B cell (primary cell): ENCODE measurements at regions not wholly inside any gene's neighbourhood (a gene's known extent, or its start where the extent isn't known, plus 50 kb on each side); places are given as distances from the start of the nearest gene placed in this dataset.

Experiments
- ATAC-seq: fragments of 200-7000 bp; cut with Tn5 transposase; one replicate; pipeline ENCODE4 v1.10.0; 2021; ENCODE audit warnings: low read depth, mild to moderate bottlenecking, moderate number of reproducible peaks, moderate library complexity
- CTCF ChIA-PET: fragments of 350-600 bp; sonication (Branson Sonifier 250); formaldehyde crosslinking; loops from one replicate; lab custom pipeline; 2021; ENCODE audit warnings: antibody characterized with exemption, inconsistent platforms; lab: Charles Lee
- POLR2A ChIA-PET: fragments of 350-600 bp; sonication (Branson Sonifier 250); formaldehyde crosslinking; loops from one replicate; lab custom pipeline; 2021; ENCODE audit warnings: antibody characterized with exemption; lab: Charles Lee
- DNase-seq: peaks from one replicate; pipeline ENCODE4 v3.0.0; 2013
- H2AFZ ChIP-seq: 2 replicates; pipeline ENCODE4 v1.6.1; 2012; ENCODE audit warnings: mild to moderate bottlenecking, low read depth, low read length; ENCODE audit not compliant: insufficient read depth, poor library complexity, severe bottlenecking
- H3K27ac ChIP-seq, 2 donors: 1 replicate in 1 of 2; 2 replicates in 1 of 2; pipeline ENCODE4 v1.5.1; 2012 to 2013; ENCODE audit warnings: low read length in 2 of 2, mild to moderate bottlenecking in 2 of 2, moderate library complexity in 1 of 2
- H3K27me3 ChIP-seq, 4 experiments: fragments of 200-600 bp in 1 of 4; sonication (generic) in 1 of 4; replicated peaks in 1 of 4; 1 replicate in 2 of 4; 2 replicates in 2 of 4; pipeline versions ENCODE4 v1.6.1 to v1.7.0; 2013 to 2016; ENCODE audit warnings: low read length in 3 of 4, mild to moderate bottlenecking in 2 of 4, mixed read lengths in 1 of 4, moderate library complexity in 1 of 4; ENCODE audit not compliant: insufficient read depth in 4 of 4, control insufficient read depth in 3 of 4; ENCODE audit errors: control extremely low read depth in 1 of 4
- H3K36me3 ChIP-seq, 2 experiments: replicated peaks in 1 of 2; 1 replicate in 1 of 2; 2 replicates in 1 of 2; pipeline versions ENCODE4 v1.6.1 to v1.7.1; 2013; ENCODE audit warnings: low read length in 1 of 2; ENCODE audit not compliant: insufficient read depth in 2 of 2, control insufficient read depth in 1 of 2; ENCODE audit errors: control extremely low read depth in 1 of 2, extremely low read depth in 1 of 2
- H3K4me1 ChIP-seq, 2 donors: fragments of 200-600 bp in 1 of 2; sonication (generic) in 1 of 2; 1 replicate in 1 of 2; 2 replicates in 1 of 2; pipeline versions ENCODE4 v1.5.1 to v1.6.1; 2013 to 2017; ENCODE audit warnings: low read length in 2 of 2; ENCODE audit not compliant: control insufficient read depth in 2 of 2, insufficient read depth in 2 of 2
- H3K4me2 ChIP-seq: replicated peaks from 2 replicates; pipeline ENCODE3; 2012; ENCODE audit warnings: mild to moderate bottlenecking, low read depth, low read length; ENCODE audit not compliant: poor library complexity, severe bottlenecking
- H3K4me3 ChIP-seq, 5 experiments: fragments of 200-600 bp in 1 of 5; sonication (generic) in 1 of 5; 1 replicate in 3 of 5; 2 replicates in 2 of 5; pipeline versions ENCODE4 v1.5.1 to v1.7.0; 2011 to 2016; ENCODE audit warnings: low read length in 4 of 5, mild to moderate bottlenecking in 4 of 5, low read depth in 2 of 5, control low read depth in 1 of 5, moderate library complexity in 1 of 5; ENCODE audit not compliant: insufficient read depth in 1 of 5; ENCODE audit errors: control extremely low read depth in 1 of 5, extremely low read depth in 1 of 5
- H3K79me2 ChIP-seq: fragments of 200-600 bp; sonication (generic); one replicate; pipeline ENCODE4 v1.6.0; 2016; ENCODE audit warnings: low read length; ENCODE audit not compliant: control insufficient read depth, insufficient read depth
- H3K9ac ChIP-seq: fragments of 200-600 bp; sonication (generic); 2 replicates; pipeline ENCODE4 v1.6.1; 2017; ENCODE audit warnings: mild to moderate bottlenecking, low read length, moderate library complexity
- H3K9me3 ChIP-seq, 3 donors: one replicate each; pipeline versions ENCODE4 v1.6.1 to v1.7.1; 2013; ENCODE audit warnings: low read length in 2 of 3; ENCODE audit not compliant: control insufficient read depth in 2 of 3, insufficient read depth in 1 of 3; ENCODE audit errors: control extremely low read depth in 1 of 3
- H4K20me1 ChIP-seq: 2 replicates; pipeline ENCODE4 v1.6.0; 2012; ENCODE audit warnings: mild to moderate bottlenecking, low read length; ENCODE audit not compliant: insufficient read depth, control insufficient read depth, poor library complexity, severe bottlenecking
- H3K27ac Mint-ChIP-seq: one replicate; pipeline ENCODE4 v1.8.0; 2021; ENCODE audit warnings: mixed read lengths
- H3K27me3 Mint-ChIP-seq: one replicate; pipeline ENCODE4 v1.8.0; 2021; ENCODE audit warnings: mixed read lengths
- H3K4me1 Mint-ChIP-seq: one replicate; pipeline ENCODE4 v1.8.0; 2021; ENCODE audit warnings: mixed read lengths
- H3K4me3 Mint-ChIP-seq: one replicate; pipeline ENCODE4 v1.8.0; 2021; ENCODE audit warnings: mixed read lengths
- H3K9me3 Mint-ChIP-seq: one replicate; pipeline ENCODE4 v1.8.0; 2022; ENCODE audit warnings: mixed read lengths; ENCODE audit not compliant: insufficient read depth
- EZH2 ChIP-seq: IDR thresholded peaks from 2 replicates; pipeline ENCODE4 v1.6.1; 2012; ENCODE audit warnings: borderline replicate concordance, low read depth, mild to moderate bottlenecking, moderate library complexity, low read length; ENCODE audit not compliant: insufficient read depth, poor library complexity, severe bottlenecking
- WGBS: methylation state at CpG from one replicate; pipeline ENCODE4 v1.1.5; 2013; ENCODE audit warnings: missing lambda C conversion rate; ENCODE audit not compliant: insufficient coverage; 5-methylcytosine and 5-hydroxymethylcytosine counted together
- intact Hi-C: fragments of 100-400 bp; cut with micrococcal nuclease; formaldehyde crosslinking; loops from one replicate; pipeline ENCODE4 v1.10.0; 2022
- TF ChIP-seq, protein P1 (sequence below): fragments of 200-600 bp; IDR thresholded peaks from one replicate; pipeline ENCODE4 v1.8.0; 2022; ENCODE audit warnings: antibody characterized with exemption, mild to moderate bottlenecking

DNA sequence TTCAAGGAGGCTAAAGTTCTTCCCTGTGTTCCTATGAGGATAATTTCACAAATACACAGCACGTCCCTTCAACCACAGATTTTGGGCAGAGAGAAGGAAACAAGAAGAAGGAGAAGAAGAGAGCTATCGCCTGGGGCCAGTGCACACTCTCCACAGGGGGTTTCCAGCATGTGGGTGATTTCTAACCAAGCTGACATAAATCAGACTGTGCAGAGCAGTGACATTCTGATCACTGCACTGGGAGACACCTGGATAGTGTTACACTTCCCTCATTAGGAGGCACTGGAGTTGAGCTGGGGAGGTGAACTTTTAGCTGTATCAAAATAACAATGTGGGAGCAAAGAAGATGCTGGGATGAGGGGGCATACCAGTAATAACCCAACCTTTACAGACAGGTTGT lies 71.8 kb upstream of the CENPW start:
- Histone ChIP-seq H3K4me3 (no peak overlapping the region), H3K9ac (no peak overlapping the region), H2AFZ (no peak overlapping the region), H4K20me1 (no peaks in the 10 kb centered on the region), H3K9me3 (no peaks in the 10 kb centered on the region), H3K4me1 (no peaks in the 10 kb centered on the region), H3K27ac (no peak overlapping the region), H3K79me2 (no peaks in the 10 kb centered on the region), H3K27me3 (no peaks in the 10 kb centered on the region), H3K4me2 (no peak overlapping the region), H3K36me3 (no peaks in the 10 kb centered on the region)
- intact Hi-C loops, result no loop called here
- no peak for DNase-seq
- TF ChIP-seq, protein P1, sequence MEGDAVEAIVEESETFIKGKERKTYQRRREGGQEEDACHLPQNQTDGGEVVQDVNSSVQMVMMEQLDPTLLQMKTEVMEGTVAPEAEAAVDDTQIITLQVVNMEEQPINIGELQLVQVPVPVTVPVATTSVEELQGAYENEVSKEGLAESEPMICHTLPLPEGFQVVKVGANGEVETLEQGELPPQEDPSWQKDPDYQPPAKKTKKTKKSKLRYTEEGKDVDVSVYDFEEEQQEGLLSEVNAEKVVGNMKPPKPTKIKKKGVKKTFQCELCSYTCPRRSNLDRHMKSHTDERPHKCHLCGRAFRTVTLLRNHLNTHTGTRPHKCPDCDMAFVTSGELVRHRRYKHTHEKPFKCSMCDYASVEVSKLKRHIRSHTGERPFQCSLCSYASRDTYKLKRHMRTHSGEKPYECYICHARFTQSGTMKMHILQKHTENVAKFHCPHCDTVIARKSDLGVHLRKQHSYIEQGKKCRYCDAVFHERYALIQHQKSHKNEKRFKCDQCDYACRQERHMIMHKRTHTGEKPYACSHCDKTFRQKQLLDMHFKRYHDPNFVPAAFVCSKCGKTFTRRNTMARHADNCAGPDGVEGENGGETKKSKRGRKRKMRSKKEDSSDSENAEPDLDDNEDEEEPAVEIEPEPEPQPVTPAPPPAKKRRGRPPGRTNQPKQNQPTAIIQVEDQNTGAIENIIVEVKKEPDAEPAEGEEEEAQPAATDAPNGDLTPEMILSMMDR, result no peak
- H3K4me1 Mint-ChIP-seq, result no peaks in the 10 kb centered on the region
- no peaks in the 10 kb centered on the region for H3K9me3 Mint-ChIP-seq
- ChIA-PET POLR2A (no interaction called here), CTCF (no interaction called here)
- no peak overlapping the region for H3K27ac Mint-ChIP-seq
- no peaks in the 10 kb centered on the region for H3K27me3 Mint-ChIP-seq
- H3K4me3 Mint-ChIP-seq, result no peak overlapping the region
- no peak for ATAC-seq
- WGBS, result 43% methylated on average over 1 of the region's 2 CpGs

DNA sequence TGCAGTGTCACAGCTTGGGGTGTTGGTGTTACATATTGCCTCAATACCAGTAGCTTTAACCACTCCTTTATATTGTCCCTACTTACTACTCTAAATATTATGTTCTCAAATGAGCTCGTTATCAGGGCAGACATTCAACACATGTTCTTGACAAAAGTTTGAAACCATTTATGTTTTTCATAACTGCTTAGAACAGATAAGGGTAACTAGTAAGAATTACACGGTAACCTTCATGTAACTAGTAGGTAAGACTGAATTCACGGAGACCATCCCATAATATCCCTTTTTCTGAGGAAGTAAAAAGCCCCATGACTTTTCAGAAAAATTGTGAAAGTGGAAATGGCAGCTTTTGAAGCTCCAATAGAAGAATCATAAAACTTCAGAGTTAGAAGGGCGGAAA lies 59.6 kb upstream of the CENPW start:
- intact Hi-C loops, result no loop called here
- no peak for TF ChIP-seq EZH2
- TF ChIP-seq, protein P1, result no peak
- no peak for ATAC-seq
- no peak overlapping the region for H3K4me3 Mint-ChIP-seq
- Histone ChIP-seq H3K4me1 (no peaks in the 10 kb centered on the region), H2AFZ (no peak overlapping the region), H3K4me2 (no peak overlapping the region), H4K20me1 (no peaks in the 10 kb centered on the region), H3K27ac (no peak overlapping the region), H3K4me3 (no peak overlapping the region), H3K79me2 (no peaks in the 10 kb centered on the region), H3K9ac (no peak overlapping the region), H3K9me3 (no peaks in the 10 kb centered on the region), H3K27me3 (no peaks in the 10 kb centered on the region), H3K36me3 (no peaks in the 10 kb centered on the region)
- H3K27me3 Mint-ChIP-seq, result no peaks in the 10 kb centered on the region
- no peak for DNase-seq
- WGBS, result no CpG with 5 or more reads among the region's 4 CpGs
- no peaks in the 10 kb centered on the region for H3K9me3 Mint-ChIP-seq
- H3K4me1 Mint-ChIP-seq, result no peaks in the 10 kb centered on the region
- ChIA-PET POLR2A (no interaction called here), CTCF (no interaction called here)
- H3K27ac Mint-ChIP-seq, result no peak overlapping the region
